GM19240 (cell line): ENCODE measurements at regions not wholly inside any gene's neighbourhood (a gene's known extent, or its start where the extent isn't known, plus 50 kb on each side); places are given as distances from the start of the nearest gene placed in this dataset.
"Not testable (repeated sequence)": the region's sequence is repeated elsewhere in the genome, so short reads cannot be mapped to it uniquely, and the experiment has no call there.

Experiments used
- DNase-seq: peaks from one replicate; pipeline ENCODE4 v3.0.0; 2011; ENCODE audit warnings: low spot score; ENCODE audit not compliant: insufficient read length

- DNase-seq, result no peak
Measured at GRCh38 chr4:84224522-84224921, 274.6 kb downstream of the NKX6-1 start.

- DNase-seq, result no peak
Measured at GRCh38 chr4:84221704-84222103, 277.4 kb downstream of the NKX6-1 start.

GRCh38 chr4:84220990-84221389 is 278.1 kb downstream of the NKX6-1 start:
- no peak for DNase-seq

GRCh38 chr4:84219656-84220055 is 279.4 kb downstream of the NKX6-1 start:
- no peak for DNase-seq

- no peak for DNase-seq
Measured at GRCh38 chr4:84218031-84218430, 281.1 kb downstream of the NKX6-1 start.

GRCh38 chr4:84215217-84215616 is 283.9 kb downstream of the NKX6-1 start:
- DNase-seq, result no peak

- DNase-seq, result not testable (repeated sequence)
Measured at GRCh38 chr4:84206226-84206625, 292.9 kb downstream of the NKX6-1 start.

- DNase-seq, result no peak
Measured at GRCh38 chr4:84189144-84189543, 309.9 kb downstream of the NKX6-1 start.

- no peak for DNase-seq
Measured at GRCh38 chr4:84179409-84179808, 319.7 kb downstream of the NKX6-1 start.

- DNase-seq, result no peak
Measured at GRCh38 chr4:84177831-84178542, 321.1 kb downstream of the NKX6-1 start.

GRCh38 chr4:84176016-84176415 is 323.1 kb downstream of the NKX6-1 start:
- DNase-seq, result no peak

GRCh38 chr4:84171871-84172270 is 327.2 kb downstream of the NKX6-1 start:
- DNase-seq, result no peak

GRCh38 chr4:84167564-84167963 is 331.5 kb downstream of the NKX6-1 start:
- DNase-seq, result no peak

- no peak for DNase-seq
Measured at GRCh38 chr4:84167093-84167492, 332.0 kb downstream of the NKX6-1 start.

GRCh38 chr4:84166486-84166885 is 332.6 kb downstream of the NKX6-1 start:
- no peak for DNase-seq

- DNase-seq, result no peak
Measured at GRCh38 chr4:84164201-84164600, 334.9 kb downstream of the NKX6-1 start.

GRCh38 chr4:84159762-84160161 is 339.3 kb downstream of the NKX6-1 start:
- no peak for DNase-seq

GRCh38 chr4:84158670-84159069 is 340.4 kb downstream of the NKX6-1 start:
- no peak for DNase-seq

- no peak for DNase-seq
Measured at GRCh38 chr4:84151574-84151973, 347.5 kb downstream of the NKX6-1 start.

- no peak for DNase-seq
Measured at GRCh38 chr4:84150177-84150576, 348.9 kb downstream of the NKX6-1 start.

GRCh38 chr4:84147831-84148230 is 351.3 kb downstream of the NKX6-1 start:
- no peak for DNase-seq

GRCh38 chr4:84146300-84146959 is 352.7 kb downstream of the NKX6-1 start:
- no peak for DNase-seq

GRCh38 chr4:84145176-84145575 is 353.9 kb downstream of the NKX6-1 start:
- no peak for DNase-seq
